Natural killer cell (primary cell): ENCODE measurements at regions not wholly inside any gene's neighbourhood (a gene's known extent, or its start where the extent isn't known, plus 50 kb on each side); places are given as distances from the start of the nearest gene placed in this dataset.

Source experiments
- ATAC-seq, 3 donors: fragments of 150-1000 bp in 2 of 3; fragments of 200-7000 bp in 1 of 3; cut with Tn5 transposase; 1 replicate in 1 of 3; 2 replicates in 2 of 3; pipeline ENCODE4 v1.10.0; 2021; ENCODE audit warnings: mild to moderate bottlenecking in 2 of 3, moderate library complexity in 2 of 3
- DNase-seq, 2 donors: peaks; one replicate each; pipeline versions ENCODE4 v3.0.0 to v3.0.0-alpha.2; 2013 to 2021; ENCODE audit warnings: mixed read lengths in 1 of 2
- H3K27ac ChIP-seq: one replicate; pipeline ENCODE4 v1.5.1; 2013; ENCODE audit warnings: mild to moderate bottlenecking, low read length
- H3K27me3 ChIP-seq: one replicate; pipeline ENCODE4 v1.6.1; 2013; ENCODE audit warnings: low read length; ENCODE audit not compliant: control insufficient read depth, insufficient read depth
- H3K36me3 ChIP-seq: one replicate; pipeline ENCODE4 v1.6.1; 2013; ENCODE audit warnings: low read length; ENCODE audit not compliant: control insufficient read depth, insufficient read depth
- H3K4me1 ChIP-seq: one replicate; pipeline ENCODE4 v1.6.1; 2013; ENCODE audit warnings: low read length; ENCODE audit not compliant: control insufficient read depth, insufficient read depth
- H3K4me3 ChIP-seq: one replicate; pipeline ENCODE4 v1.5.1; 2013; ENCODE audit warnings: low read length
- H3K9me3 ChIP-seq: one replicate; pipeline ENCODE4 v1.6.1; 2013; ENCODE audit warnings: low read length; ENCODE audit not compliant: control insufficient read depth, insufficient read depth
- H3K27ac Mint-ChIP-seq, 2 donors: one replicate each; pipeline ENCODE4 v1.8.0; 2022; ENCODE audit warnings: mild to moderate bottlenecking in 2 of 2, mixed read lengths in 2 of 2, moderate library complexity in 1 of 2
- H3K27me3 Mint-ChIP-seq, 2 donors: one replicate each; pipeline ENCODE4 v1.8.0; 2022; ENCODE audit warnings: low read depth in 2 of 2, mixed read lengths in 2 of 2
- H3K36me3 Mint-ChIP-seq: one replicate; pipeline ENCODE4 v1.8.0; 2022; ENCODE audit warnings: mixed read lengths
- H3K4me1 Mint-ChIP-seq, 2 donors: one replicate each; pipeline ENCODE4 v1.8.0; 2022; ENCODE audit warnings: mixed read lengths in 2 of 2
- H3K4me3 Mint-ChIP-seq: one replicate; pipeline ENCODE4 v1.8.0; 2022; ENCODE audit warnings: mild to moderate bottlenecking, moderate library complexity, mixed read lengths
- H3K9me3 Mint-ChIP-seq, 2 donors: one replicate each; pipeline ENCODE4 v1.8.0; 2022; ENCODE audit warnings: mixed read lengths in 2 of 2
- WGBS: methylation state at CpG from one replicate; pipeline ENCODE4 v1.1.7; 2013; ENCODE audit warnings: missing lambda C conversion rate; ENCODE audit not compliant: insufficient coverage; 5-methylcytosine and 5-hydroxymethylcytosine counted together
- intact Hi-C: fragments of 100-400 bp; cut with micrococcal nuclease; formaldehyde crosslinking; loops from one replicate; pipeline ENCODE4 v1.14.2; 2022
- TF ChIP-seq, protein P1 (sequence below): fragments of 200-600 bp; IDR thresholded peaks from one replicate; pipeline ENCODE4 v1.8.0; 2022; ENCODE audit warnings: antibody characterized with exemption

GRCh38 chr5:3351581-3352442, 243.8 kb upstream of the IRX1 start:
- Histone ChIP-seq H3K27ac (no peak overlapping the region), H3K36me3 (no peaks in the 10 kb centered on the region), H3K27me3 (no peaks in the 10 kb centered on the region), H3K9me3 (peaks cover 7% of the 10 kb centered on the region), H3K4me3 (no peak overlapping the region), H3K4me1 (no peaks in the 10 kb centered on the region)
- no peak for DNase-seq
- Mint-ChIP-seq H3K36me3 (no peaks in the 10 kb centered on the region), H3K27me3 (no peaks in the 10 kb centered on the region), H3K4me3 (no peak overlapping the region), H3K27ac (no peak overlapping the region), H3K9me3 (peaks cover 4 to 10% of the 10 kb centered on the region in 2 donors), H3K4me1 (no peaks in the 10 kb centered on the region)
- no peak for ATAC-seq
- intact Hi-C loops, result no loop called here
- 73% methylated on average over 10 of the region's 10 CpGs for WGBS
- TF ChIP-seq, protein P1, sequence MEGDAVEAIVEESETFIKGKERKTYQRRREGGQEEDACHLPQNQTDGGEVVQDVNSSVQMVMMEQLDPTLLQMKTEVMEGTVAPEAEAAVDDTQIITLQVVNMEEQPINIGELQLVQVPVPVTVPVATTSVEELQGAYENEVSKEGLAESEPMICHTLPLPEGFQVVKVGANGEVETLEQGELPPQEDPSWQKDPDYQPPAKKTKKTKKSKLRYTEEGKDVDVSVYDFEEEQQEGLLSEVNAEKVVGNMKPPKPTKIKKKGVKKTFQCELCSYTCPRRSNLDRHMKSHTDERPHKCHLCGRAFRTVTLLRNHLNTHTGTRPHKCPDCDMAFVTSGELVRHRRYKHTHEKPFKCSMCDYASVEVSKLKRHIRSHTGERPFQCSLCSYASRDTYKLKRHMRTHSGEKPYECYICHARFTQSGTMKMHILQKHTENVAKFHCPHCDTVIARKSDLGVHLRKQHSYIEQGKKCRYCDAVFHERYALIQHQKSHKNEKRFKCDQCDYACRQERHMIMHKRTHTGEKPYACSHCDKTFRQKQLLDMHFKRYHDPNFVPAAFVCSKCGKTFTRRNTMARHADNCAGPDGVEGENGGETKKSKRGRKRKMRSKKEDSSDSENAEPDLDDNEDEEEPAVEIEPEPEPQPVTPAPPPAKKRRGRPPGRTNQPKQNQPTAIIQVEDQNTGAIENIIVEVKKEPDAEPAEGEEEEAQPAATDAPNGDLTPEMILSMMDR, result no peak

DNA sequence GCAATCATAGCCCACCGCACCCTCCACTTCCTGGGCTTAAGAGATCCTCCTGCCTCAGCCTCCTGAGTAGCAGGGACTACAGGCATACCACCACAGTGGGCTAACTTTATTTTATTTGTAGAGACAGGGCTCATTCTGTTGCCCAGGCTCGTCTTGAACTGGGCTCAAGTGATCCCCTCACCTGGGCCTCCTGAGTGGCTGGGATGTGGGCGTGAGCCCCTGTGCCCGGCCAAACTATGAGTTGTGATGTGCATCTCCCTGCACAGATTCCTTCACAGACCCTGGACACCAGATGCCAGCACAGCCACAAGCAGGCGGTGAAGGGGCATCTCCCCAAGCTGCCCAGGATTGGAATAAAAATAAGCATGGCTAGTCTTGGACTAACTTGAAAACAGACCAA, 244.9 kb upstream of the IRX1 start:
- no peaks in the 10 kb centered on the region for H3K4me1 ChIP-seq
- H3K27ac ChIP-seq, result no peak overlapping the region
- peaks cover 4 to 10% of the 10 kb centered on the region in 2 donors for H3K9me3 Mint-ChIP-seq
- H3K4me1 Mint-ChIP-seq, result no peaks in the 10 kb centered on the region
- H3K27ac Mint-ChIP-seq, result no peak overlapping the region
- H3K4me3 Mint-ChIP-seq, result no peak overlapping the region
- ATAC-seq (no peak), DNase-seq (no peak)
- no peaks in the 10 kb centered on the region for H3K36me3 Mint-ChIP-seq
- intact Hi-C loops, result no loop called here
- H3K27me3 Mint-ChIP-seq, result no peaks in the 10 kb centered on the region
- WGBS, result 77% methylated on average over 5 of the region's 5 CpGs
- H3K4me3 ChIP-seq, result no peak overlapping the region
- TF ChIP-seq, protein P1, result no peak
- H3K27me3 ChIP-seq, result no peaks in the 10 kb centered on the region
- no peaks in the 10 kb centered on the region for H3K36me3 ChIP-seq
- peaks cover 7% of the 10 kb centered on the region for H3K9me3 ChIP-seq

GRCh38 chr5:3349704-3350565, 245.7 kb upstream of the IRX1 start:
- H3K27me3 ChIP-seq, result no peaks in the 10 kb centered on the region
- no peaks in the 10 kb centered on the region for H3K36me3 ChIP-seq
- Mint-ChIP-seq H3K27me3 (no peaks in the 10 kb centered on the region), H3K36me3 (no peaks in the 10 kb centered on the region), H3K9me3 (peaks cover 4 to 10% of the 10 kb centered on the region in 2 donors), H3K4me1 (no peaks in the 10 kb centered on the region), H3K27ac (no peak overlapping the region), H3K4me3 (no peak overlapping the region)
- no peaks in the 10 kb centered on the region for H3K4me1 ChIP-seq
- TF ChIP-seq, protein P1, result no peak
- no peak overlapping the region for H3K27ac ChIP-seq
- DNase-seq (no peak), ATAC-seq (peak in 1 of 3 donors; percentile 36)
- 93% methylated on average over 10 of the region's 10 CpGs for WGBS
- no peak overlapping the region for H3K4me3 ChIP-seq
- peaks cover 7% of the 10 kb centered on the region for H3K9me3 ChIP-seq
- intact Hi-C loops, result no loop called here
